Fibroblast of mammary gland (primary cell): ENCODE measurements at regions not wholly inside any gene's neighbourhood (a gene's known extent, or its start where the extent isn't known, plus 50 kb on each side); places are given as distances from the start of the nearest gene placed in this dataset.
A peak's percentile ranks its signal among the peaks of the same experiment; 100 is the strongest.

Experiments
- DNase-seq: peaks from one replicate; pipeline ENCODE4 v3.0.0-alpha.2; 2010; ENCODE audit warnings: low read depth
- H3K4me3 ChIP-seq: 2 replicates; pipeline ENCODE4 v1.5.1; 2011; ENCODE audit warnings: low read depth, mild to moderate bottlenecking, low read length, moderate library complexity; ENCODE audit not compliant: control insufficient read depth
- TF ChIP-seq, protein P1 (sequence below): conservative IDR thresholded peaks from 2 replicates; pipeline ENCODE4 v1.5.1; 2011; ENCODE audit warnings: low read depth, low read length, inconsistent platforms; ENCODE audit not compliant: control insufficient read depth, insufficient read depth

DNA sequence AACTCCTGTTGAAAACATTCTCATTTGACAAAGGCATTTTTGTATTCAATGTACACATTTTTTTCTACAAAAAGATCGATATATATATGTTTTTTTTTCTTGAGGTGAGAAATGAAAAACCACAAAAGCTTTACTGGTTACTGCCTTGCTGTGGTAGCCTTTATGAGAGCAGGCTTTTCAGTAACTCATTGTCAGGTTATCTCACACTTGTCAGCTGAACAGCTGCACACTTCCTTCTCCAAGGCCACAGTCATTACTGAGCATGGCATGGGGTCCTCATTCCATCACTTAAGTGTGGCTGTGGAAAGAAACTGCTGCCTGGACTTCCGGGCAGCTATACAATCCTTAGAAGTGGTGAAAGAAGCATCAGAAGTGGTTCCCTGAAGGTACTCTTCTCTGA, 169.3 kb upstream of the ZP4 start:
- TF ChIP-seq, protein P1, sequence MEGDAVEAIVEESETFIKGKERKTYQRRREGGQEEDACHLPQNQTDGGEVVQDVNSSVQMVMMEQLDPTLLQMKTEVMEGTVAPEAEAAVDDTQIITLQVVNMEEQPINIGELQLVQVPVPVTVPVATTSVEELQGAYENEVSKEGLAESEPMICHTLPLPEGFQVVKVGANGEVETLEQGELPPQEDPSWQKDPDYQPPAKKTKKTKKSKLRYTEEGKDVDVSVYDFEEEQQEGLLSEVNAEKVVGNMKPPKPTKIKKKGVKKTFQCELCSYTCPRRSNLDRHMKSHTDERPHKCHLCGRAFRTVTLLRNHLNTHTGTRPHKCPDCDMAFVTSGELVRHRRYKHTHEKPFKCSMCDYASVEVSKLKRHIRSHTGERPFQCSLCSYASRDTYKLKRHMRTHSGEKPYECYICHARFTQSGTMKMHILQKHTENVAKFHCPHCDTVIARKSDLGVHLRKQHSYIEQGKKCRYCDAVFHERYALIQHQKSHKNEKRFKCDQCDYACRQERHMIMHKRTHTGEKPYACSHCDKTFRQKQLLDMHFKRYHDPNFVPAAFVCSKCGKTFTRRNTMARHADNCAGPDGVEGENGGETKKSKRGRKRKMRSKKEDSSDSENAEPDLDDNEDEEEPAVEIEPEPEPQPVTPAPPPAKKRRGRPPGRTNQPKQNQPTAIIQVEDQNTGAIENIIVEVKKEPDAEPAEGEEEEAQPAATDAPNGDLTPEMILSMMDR = no peak
- H3K4me3 ChIP-seq = no peak overlapping the region
- no peak for DNase-seq

DNA sequence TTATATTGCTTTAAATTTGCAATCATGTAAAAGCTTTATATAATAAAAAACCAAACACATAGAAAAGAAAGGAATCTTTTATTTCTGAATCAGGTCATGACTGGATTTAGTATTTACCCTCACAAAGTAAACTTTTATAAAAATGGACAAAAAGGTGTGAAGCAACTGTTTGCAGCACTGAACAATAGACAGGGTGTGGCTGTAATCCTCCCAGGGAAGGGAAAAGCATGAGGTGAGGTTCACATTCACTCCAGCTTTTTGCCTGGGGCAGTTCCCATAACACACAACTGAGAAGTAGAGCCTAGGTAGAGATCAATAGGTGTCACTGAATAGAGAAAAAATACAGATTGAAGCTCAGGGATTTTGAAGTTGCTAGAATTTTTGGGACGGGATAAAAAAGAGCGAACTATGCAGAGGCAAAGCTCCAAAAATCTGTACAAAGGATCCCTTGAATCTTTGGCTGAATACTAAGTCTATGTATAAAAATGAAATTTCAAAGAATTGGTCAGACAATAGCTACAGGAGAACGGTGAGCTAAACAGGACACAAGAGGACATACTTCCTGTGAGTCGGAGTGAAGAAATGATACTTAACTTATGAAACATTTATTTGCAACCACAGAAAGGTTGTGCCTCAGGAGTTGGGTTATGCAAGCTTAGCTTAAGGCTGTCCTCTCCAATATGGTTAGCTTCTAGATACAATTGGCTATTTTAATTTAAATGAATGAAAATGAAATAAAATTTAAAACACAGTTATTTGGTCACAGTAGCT, 162.0 kb upstream of the ZP4 start:
- DNase-seq = peak; percentile 30
- TF ChIP-seq, protein P1 = no peak
- H3K4me3 ChIP-seq = no peak overlapping the region

DNA sequence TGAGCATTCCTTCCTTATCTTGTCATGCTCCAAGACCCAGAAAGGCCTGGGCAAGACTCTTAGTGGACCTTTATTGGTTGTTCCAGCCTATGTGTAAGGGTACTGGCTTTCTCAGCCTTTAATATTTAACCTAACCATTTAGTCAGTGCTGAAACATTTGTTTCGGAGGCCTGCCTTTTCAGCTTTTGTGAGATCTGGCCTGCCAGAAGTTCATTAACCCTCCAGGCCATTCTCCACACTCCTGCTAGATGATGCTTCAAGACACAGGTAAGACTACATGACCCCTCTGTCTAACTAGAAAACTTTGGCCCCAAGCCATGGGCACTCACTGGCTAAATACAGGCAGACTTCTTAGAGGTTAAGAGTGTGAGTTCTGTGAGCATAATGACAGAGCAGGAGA, 138.4 kb upstream of the ZP4 start:
- no peak for DNase-seq
- no peak overlapping the region for H3K4me3 ChIP-seq
- TF ChIP-seq, protein P1 = no peak

DNA sequence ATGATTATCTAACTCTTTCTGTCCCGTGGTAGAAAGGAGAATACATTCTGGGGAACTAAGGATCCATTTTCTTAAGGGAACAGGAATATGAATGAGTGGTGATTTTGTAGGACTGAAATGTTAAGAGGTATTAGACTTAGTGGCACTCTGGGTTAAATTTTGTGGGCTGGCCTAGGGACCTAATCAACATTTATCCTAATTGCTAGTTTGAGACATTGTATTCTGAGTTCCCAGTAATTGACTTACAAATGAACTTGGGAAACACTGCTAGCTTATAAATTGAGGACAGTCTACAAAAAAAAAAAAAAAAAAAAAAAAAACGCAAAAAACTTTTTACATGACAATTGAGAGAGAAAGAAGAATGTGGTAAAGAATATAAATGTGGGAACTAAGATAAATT, 136.6 kb upstream of the ZP4 start:
- TF ChIP-seq, protein P1 = no peak
- H3K4me3 ChIP-seq = no peak overlapping the region
- DNase-seq = no peak

DNA sequence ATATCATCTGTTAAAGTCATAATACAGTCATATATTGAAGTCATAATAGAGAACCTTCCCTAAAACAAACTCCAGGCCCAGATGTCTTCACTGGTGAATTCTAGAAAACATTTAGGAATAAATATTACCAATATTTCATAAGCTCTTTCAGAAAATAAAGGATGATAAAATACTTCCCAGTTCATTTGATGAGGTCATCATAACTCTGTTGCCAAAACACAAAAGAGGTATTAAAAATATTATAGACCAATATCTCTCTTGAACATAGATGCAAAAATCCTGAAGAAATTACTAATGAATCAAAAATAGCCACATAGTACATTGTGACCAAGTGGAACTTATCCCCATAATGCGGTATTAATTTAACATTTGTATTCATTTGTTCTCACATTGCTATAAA, 132.4 kb upstream of the ZP4 start:
- no peak for DNase-seq
- TF ChIP-seq, protein P1 = no peak
- H3K4me3 ChIP-seq = no peak overlapping the region

DNA sequence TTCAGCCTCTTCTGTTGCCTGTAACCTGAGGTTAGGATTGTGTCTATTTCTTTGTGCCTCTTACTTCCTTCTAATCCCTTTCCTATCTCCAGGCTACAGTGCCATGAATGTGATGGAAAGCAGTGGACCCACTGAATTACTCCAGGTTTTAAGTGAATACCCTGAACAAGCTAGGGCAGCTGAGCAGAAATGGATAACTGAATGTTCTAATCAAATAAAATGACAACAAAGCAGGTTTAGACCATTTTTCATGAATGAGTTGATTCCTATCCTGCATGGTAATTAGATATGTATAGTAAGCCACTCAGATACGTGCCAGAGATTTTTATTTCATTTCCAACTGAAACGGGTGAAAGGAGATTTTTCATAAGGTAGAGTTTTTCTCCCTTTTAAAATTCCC, 127.5 kb upstream of the ZP4 start:
- no peak overlapping the region for H3K4me3 ChIP-seq
- TF ChIP-seq, protein P1 = no peak
- DNase-seq = no peak
